ENCODE measurements at regions not wholly inside any gene's neighbourhood (a gene's known extent, or its start where the extent isn't known, plus 50 kb on each side); places are given as distances from the start of the nearest gene placed in this dataset.

GRCh38 chr12:86590296-86590695, 334.1 kb upstream of the MGAT4C start:
- no peak for TF ChIP-seq EP300 (IDR thresholded peaks at IDR 0.05; ENCODE audit: low read depth)
- no peak for TF ChIP-seq CTCF (IDR thresholded peaks at IDR 0.05)

Measured in transverse colon (tissue), 3 donors.